Uterus (tissue), 3 donors: ENCODE measurements at regions not wholly inside any gene's neighbourhood (a gene's known extent, or its start where the extent isn't known, plus 50 kb on each side); places are given as distances from the start of the nearest gene placed in this dataset.

Experiments
- DNase-seq, 2 donors: peaks; one replicate each; pipeline ENCODE4 v3.0.0-alpha.2; 2019 to 2020
- H3K27ac ChIP-seq, 2 donors: fragments of 200-600 bp; sonication (generic); 1 replicate in 1 of 2; 2 replicates in 1 of 2; pipeline ENCODE4 v1.5.1; 2016 to 2018
- H3K27me3 ChIP-seq, 2 donors: fragments of 200-600 bp; sonication (generic); one replicate each; pipeline ENCODE4 v1.5.1; 2018 to 2019; ENCODE audit warnings: control low read depth in 1 of 2
- H3K36me3 ChIP-seq, 2 donors: fragments of 200-600 bp; sonication (generic); one replicate each; pipeline ENCODE4 v1.5.1; 2019; ENCODE audit warnings: control low read depth in 1 of 2
- H3K4me1 ChIP-seq, 2 donors: fragments of 200-600 bp; sonication (generic); one replicate each; pipeline ENCODE4 v1.5.1; 2018 to 2019; ENCODE audit warnings: control low read depth in 1 of 2
- H3K4me3 ChIP-seq, 2 donors: fragments of 200-600 bp; sonication (generic); 1 replicate in 1 of 2; 2 replicates in 1 of 2; pipeline ENCODE4 v1.5.1; 2018 to 2019; ENCODE audit warnings: mild to moderate bottlenecking in 1 of 2
- H3K9me3 ChIP-seq, 2 donors: fragments of 200-600 bp; sonication (generic); one replicate each; pipeline ENCODE4 v1.5.1; 2019; ENCODE audit warnings: control low read depth in 1 of 2
- POLR2A ChIP-seq, 2 donors: fragments of 450-650 bp; IDR thresholded peaks; one replicate each; pipeline ENCODE4 v1.6.1; 2016; ENCODE audit warnings: antibody characterized with exemption in 2 of 2, mild to moderate bottlenecking in 1 of 2, moderate library complexity in 1 of 2
- intact Hi-C: fragments of 100-400 bp; cut with DNase I; formaldehyde crosslinking; loops from one replicate; pipeline ENCODE4 v1.15.1; 2023; ENCODE audit warnings: low total_unique reads
- TF ChIP-seq, protein P1 (sequence below), 4 experiments: fragments of 200-600 bp in 2 of 4; fragments of 450-650 bp in 2 of 4; sonication (generic) in 2 of 4; IDR thresholded peaks; one replicate each; pipeline ENCODE4 v1.5.1; 2016 to 2019; ENCODE audit warnings: antibody characterized with exemption in 4 of 4, mild to moderate bottlenecking in 2 of 4, moderate library complexity in 1 of 4
- donor health status: DM: yes; HTN: yes; CAD: no.

DNA sequence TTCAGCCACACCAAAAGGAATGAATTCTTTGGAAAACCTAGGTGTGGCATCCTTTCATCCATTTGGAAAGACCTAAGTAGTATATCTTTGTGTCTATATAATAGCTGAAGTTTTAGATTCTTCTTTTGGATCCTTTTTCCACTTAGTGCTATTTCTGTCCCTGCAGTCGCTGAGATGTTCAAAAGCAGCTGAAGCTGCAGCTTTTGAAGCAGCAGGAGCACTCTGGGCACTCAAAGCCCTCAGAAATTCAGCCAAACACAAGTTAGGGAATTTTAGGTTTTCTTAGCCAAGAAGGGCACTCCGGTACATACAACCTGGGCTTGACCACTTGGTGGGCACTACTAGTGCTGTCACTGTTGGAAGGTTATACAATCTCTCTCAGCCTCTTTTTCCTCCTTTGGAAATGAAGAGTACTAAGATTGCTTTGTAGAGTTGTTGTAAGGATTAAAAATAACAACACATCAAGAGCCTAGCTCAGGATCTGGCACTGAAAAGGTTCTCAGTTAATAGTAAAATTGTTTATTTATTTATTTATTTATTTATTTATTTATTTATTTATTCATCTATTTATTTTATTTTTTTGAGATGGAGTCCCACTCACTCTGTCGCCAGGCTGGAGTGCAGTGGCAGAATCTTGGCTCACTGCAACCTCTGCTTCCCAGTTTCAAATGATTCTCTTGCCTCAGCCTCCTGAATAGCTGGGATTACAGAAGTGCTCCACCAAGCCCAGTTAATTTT lies 71.9 kb upstream of the SLC22A16 start:
- Histone ChIP-seq H3K9me3 (no peaks in the 10 kb centered on the region), H3K4me1 (no peaks in the 10 kb centered on the region), H3K4me3 (no peak overlapping the region), H3K27me3 (no peaks in the 10 kb centered on the region), H3K36me3 (no peaks in the 10 kb centered on the region), H3K27ac (no peak overlapping the region)
- no peak for TF ChIP-seq POLR2A (IDR thresholded peaks at IDR 0.05)
- TF ChIP-seq, protein P1, sequence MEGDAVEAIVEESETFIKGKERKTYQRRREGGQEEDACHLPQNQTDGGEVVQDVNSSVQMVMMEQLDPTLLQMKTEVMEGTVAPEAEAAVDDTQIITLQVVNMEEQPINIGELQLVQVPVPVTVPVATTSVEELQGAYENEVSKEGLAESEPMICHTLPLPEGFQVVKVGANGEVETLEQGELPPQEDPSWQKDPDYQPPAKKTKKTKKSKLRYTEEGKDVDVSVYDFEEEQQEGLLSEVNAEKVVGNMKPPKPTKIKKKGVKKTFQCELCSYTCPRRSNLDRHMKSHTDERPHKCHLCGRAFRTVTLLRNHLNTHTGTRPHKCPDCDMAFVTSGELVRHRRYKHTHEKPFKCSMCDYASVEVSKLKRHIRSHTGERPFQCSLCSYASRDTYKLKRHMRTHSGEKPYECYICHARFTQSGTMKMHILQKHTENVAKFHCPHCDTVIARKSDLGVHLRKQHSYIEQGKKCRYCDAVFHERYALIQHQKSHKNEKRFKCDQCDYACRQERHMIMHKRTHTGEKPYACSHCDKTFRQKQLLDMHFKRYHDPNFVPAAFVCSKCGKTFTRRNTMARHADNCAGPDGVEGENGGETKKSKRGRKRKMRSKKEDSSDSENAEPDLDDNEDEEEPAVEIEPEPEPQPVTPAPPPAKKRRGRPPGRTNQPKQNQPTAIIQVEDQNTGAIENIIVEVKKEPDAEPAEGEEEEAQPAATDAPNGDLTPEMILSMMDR (IDR thresholded peaks at IDR 0.05), result no peak
- DNase-seq, result no peak
- intact Hi-C loops, result no loop called here

DNA sequence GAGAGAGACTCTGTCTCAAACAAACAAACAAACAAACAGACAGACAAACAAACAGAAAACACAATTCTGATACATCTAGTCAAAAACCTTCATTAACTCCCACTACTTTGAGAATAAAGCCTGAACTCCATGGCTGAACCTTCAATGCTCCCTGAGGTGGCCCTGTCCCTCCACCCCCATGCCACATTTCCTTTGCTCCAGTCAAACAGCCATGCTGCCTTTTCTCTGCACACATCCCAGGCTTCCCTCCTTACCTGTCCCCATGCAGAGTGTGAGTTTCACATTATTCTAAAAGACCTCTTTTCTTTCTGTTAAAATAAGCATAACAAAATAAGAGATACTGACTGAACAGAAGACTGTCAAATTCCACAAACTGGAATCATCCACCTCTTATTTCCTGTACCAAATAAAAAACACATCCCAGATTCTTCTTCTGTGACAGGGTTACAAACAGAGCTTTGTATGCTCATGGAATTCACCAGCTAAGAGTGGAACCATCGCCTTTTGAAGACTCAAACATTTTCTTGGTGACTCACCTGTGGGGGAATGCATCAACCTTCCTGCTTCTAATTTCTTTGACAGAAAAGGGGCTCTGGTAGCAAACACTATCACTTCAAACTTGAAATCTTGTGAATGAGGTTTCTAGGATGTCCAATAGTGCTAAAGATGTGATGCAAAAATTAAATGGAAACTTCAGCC lies 71.0 kb upstream of the SLC22A16 start:
- DNase-seq, result no peak
- intact Hi-C loops, result no loop called here
- H3K9me3 ChIP-seq, result no peaks in the 10 kb centered on the region
- no peaks in the 10 kb centered on the region for H3K27me3 ChIP-seq
- no peak overlapping the region for H3K4me3 ChIP-seq
- no peak overlapping the region for H3K27ac ChIP-seq
- no peak for TF ChIP-seq POLR2A (IDR thresholded peaks at IDR 0.05)
- TF ChIP-seq, protein P1 (IDR thresholded peaks at IDR 0.05), result no peak
- no peaks in the 10 kb centered on the region for H3K4me1 ChIP-seq
- no peaks in the 10 kb centered on the region for H3K36me3 ChIP-seq

DNA sequence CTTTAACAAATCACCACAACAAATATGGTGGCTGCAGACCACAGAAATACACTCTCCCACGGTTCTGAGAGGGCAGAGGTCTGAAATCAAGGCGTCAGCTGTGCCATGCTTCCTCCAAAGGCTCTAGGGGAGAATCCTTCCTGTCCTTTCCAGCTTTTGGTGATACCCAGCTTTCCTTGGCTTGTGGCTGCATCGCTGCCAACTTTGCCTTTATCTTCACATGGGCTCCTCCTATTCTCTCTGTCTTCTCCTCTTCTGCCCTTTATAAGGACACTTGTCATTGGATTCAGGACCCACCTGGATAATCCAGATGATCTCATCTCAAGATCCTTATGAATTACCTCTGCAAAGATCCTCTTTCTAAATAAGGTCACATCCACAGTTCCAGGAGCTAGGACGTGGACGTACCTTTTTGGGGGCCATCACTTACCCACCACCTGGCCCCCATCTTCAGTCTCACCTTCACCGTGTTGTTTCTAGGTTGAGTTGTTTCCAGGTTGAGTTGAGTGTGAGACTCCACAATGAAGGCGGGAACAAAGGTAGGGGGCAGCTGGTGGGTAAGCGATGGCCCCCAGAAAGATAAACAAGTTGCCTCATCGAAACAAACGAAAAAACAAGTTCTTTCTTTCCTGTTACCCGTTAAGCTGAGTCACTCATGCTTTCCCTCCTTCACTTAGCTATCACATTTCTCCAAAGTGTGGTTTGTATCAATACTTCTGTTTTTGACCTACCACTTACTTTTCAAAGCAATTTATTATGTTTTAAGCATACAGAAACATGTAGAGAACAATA lies 68.9 kb upstream of the SLC22A16 start:
- TF ChIP-seq, protein P1 (IDR thresholded peaks at IDR 0.05), result no peak
- TF ChIP-seq POLR2A (IDR thresholded peaks at IDR 0.05), result no peak
- H3K4me1 ChIP-seq, result no peaks in the 10 kb centered on the region
- no peaks in the 10 kb centered on the region for H3K36me3 ChIP-seq
- DNase-seq, result no peak
- intact Hi-C loops, result no loop called here
- H3K4me3 ChIP-seq, result no peak overlapping the region
- H3K27ac ChIP-seq, result no peak overlapping the region
- no peaks in the 10 kb centered on the region for H3K27me3 ChIP-seq
- no peaks in the 10 kb centered on the region for H3K9me3 ChIP-seq

DNA sequence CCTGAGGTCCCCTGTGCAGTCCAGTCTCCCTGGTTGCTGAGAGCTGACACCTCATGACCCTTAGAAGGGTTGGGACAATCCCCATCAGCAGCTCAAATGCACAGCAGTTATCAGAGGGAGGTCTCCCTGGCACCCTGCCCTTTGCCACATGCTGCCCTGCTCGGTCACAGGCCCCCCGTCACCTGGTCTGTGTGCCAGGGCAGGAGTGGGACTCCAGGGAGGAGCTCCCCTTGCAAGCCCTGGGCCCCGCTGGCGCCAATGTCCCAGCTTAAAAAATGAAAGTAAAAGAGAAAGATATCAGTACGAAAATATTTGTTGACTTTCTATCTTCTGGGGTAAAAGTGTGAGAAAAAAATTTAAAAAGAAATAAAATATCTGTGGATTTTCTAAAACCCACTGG lies 68.1 kb upstream of the SLC22A16 start:
- no peak for TF ChIP-seq POLR2A (IDR thresholded peaks at IDR 0.05)
- TF ChIP-seq, protein P1 (IDR thresholded peaks at IDR 0.05), result no peak
- no peak for DNase-seq
- H3K4me3 ChIP-seq, result no peak overlapping the region
- no peaks in the 10 kb centered on the region for H3K9me3 ChIP-seq
- no peaks in the 10 kb centered on the region for H3K4me1 ChIP-seq
- H3K36me3 ChIP-seq, result no peaks in the 10 kb centered on the region
- no peak overlapping the region for H3K27ac ChIP-seq
- intact Hi-C loops, result no loop called here
- H3K27me3 ChIP-seq, result no peaks in the 10 kb centered on the region

DNA sequence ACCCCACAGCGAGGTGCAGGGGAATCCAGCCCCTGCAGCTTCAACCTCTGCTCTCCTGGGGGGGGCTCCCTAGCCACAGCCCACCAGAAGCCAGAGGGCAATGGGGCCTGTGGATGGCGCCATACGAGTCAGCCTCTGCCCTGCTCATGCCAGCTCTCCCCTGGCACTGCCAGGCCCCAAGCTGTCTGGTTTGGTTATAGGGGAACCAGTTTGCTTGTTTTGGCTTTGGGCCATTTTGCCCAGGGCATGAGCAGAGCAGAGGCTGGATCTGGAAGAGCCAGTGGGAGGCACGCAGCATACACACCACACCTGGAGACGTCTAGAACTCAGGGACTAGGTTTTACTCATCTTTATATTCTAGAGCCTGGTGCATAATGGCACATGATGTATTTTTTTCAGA lies 66.7 kb upstream of the SLC22A16 start:
- Histone ChIP-seq H3K9me3 (no peaks in the 10 kb centered on the region), H3K27ac (no peak overlapping the region), H3K36me3 (no peaks in the 10 kb centered on the region), H3K4me3 (no peak overlapping the region), H3K4me1 (no peaks in the 10 kb centered on the region), H3K27me3 (no peaks in the 10 kb centered on the region)
- intact Hi-C loops, result no loop called here
- no peak for DNase-seq
- TF ChIP-seq, protein P1 (IDR thresholded peaks at IDR 0.05), result no peak
- TF ChIP-seq POLR2A (IDR thresholded peaks at IDR 0.05), result no peak
